ENCODE measurements at regions not wholly inside any gene's neighbourhood (a gene's known extent, or its start where the extent isn't known, plus 50 kb on each side); places are given as distances from the start of the nearest gene placed in this dataset.

DNA sequence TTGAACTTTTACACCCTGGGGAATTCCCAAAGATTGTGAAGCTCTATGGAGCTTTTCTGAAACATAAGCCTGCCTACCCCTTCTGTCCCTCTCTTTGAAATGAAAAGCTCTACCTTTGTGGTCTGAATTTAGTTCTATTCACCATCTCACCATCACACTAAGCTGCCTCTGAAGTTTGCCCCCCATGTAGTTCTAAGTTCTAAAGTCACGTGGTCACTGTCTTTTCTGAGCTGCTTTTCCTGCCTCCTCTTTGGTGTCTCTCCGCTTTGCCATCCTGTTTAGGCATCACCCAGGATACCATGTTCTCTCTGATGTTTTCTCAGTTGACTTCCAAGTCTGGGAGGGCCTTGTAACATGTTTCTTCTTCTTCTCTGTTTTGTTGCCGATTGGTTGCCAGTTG lies 2206.6 kb downstream of the MAT2B start:
- H3K36me3 ChIP-seq (ENCODE audit: control insufficient read depth in 2 of 2, insufficient read depth in 2 of 2, low read length in 2 of 2), result no peaks in the 10 kb centered on the region
- no peak overlapping the region for H3K27ac ChIP-seq (ENCODE audit: low read length)
- no peaks in the 10 kb centered on the region for H3K4me1 ChIP-seq (ENCODE audit: control insufficient read depth, insufficient read depth, low read length)
- no peak overlapping the region for H3K4me3 ChIP-seq (ENCODE audit: low read length in 2 of 2)
- no peaks in the 10 kb centered on the region for H3K27me3 ChIP-seq (ENCODE audit: control insufficient read depth in 1 of 2, insufficient read depth in 2 of 2, low read length in 2 of 2)
- no peaks in the 10 kb centered on the region for H3K9me3 ChIP-seq (ENCODE audit: control insufficient read depth in 2 of 2, low read length in 2 of 2)
- H3K9ac ChIP-seq (ENCODE audit: low read length in 2 of 2), result no peak overlapping the region

DNA sequence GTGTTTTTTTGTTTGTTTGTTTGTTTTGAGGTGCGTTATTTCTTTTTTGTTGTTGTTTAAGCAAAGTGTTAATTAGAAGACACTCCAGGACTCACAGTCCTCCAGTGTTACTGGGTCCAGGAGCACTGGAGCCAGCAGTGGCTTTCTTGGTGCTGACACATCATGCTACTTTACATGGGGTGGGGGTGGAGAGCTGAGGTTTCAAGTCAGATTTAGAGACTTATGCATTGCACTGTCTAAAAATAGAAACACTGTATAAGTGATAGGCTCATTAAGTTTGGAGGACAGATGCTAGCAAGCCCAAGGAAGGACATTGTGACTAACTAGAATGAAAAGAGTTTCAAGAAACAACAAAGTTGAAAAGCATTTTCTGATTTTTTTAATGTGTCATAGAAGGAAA lies 2209.2 kb downstream of the MAT2B start:
- no peak overlapping the region for H3K4me3 ChIP-seq (ENCODE audit: low read length in 2 of 2)
- H3K4me1 ChIP-seq (ENCODE audit: control insufficient read depth, insufficient read depth, low read length), result no peaks in the 10 kb centered on the region
- H3K9ac ChIP-seq (ENCODE audit: low read length in 2 of 2), result no peak overlapping the region
- H3K9me3 ChIP-seq (ENCODE audit: control insufficient read depth in 2 of 2, low read length in 2 of 2), result no peaks in the 10 kb centered on the region
- no peaks in the 10 kb centered on the region for H3K36me3 ChIP-seq (ENCODE audit: control insufficient read depth in 2 of 2, insufficient read depth in 2 of 2, low read length in 2 of 2)
- no peak overlapping the region for H3K27ac ChIP-seq (ENCODE audit: low read length)
- H3K27me3 ChIP-seq (ENCODE audit: control insufficient read depth in 1 of 2, insufficient read depth in 2 of 2, low read length in 2 of 2), result no peaks in the 10 kb centered on the region

DNA sequence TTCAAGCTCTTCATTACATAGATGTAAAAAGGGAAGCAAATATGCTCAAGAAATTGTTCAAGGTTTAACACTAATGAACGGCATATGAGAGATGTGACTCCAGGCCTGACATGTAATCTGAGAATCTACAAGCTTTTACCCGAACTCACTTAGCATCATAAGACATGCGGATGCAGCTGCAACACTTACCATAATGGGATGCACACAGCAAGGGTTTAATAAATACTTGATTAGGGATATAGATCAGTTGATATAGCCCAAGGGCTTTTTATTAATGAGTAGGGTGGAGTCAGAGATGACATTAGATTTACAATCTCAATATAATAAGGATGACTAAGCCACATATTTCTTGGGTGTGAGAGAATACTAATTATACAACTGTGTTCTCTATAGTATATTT lies 2215.5 kb downstream of the MAT2B start:
- H3K27ac ChIP-seq (ENCODE audit: low read length), result no peak overlapping the region
- no peaks in the 10 kb centered on the region for H3K4me1 ChIP-seq (ENCODE audit: control insufficient read depth, insufficient read depth, low read length)
- no peak overlapping the region for H3K9ac ChIP-seq (ENCODE audit: low read length in 2 of 2)
- H3K9me3 ChIP-seq (ENCODE audit: control insufficient read depth in 2 of 2, low read length in 2 of 2), result no peaks in the 10 kb centered on the region
- no peaks in the 10 kb centered on the region for H3K27me3 ChIP-seq (ENCODE audit: control insufficient read depth in 1 of 2, insufficient read depth in 2 of 2, low read length in 2 of 2)
- H3K4me3 ChIP-seq (ENCODE audit: low read length in 2 of 2), result no peak overlapping the region
- H3K36me3 ChIP-seq (ENCODE audit: control insufficient read depth in 2 of 2, insufficient read depth in 2 of 2, low read length in 2 of 2), result no peaks in the 10 kb centered on the region

DNA sequence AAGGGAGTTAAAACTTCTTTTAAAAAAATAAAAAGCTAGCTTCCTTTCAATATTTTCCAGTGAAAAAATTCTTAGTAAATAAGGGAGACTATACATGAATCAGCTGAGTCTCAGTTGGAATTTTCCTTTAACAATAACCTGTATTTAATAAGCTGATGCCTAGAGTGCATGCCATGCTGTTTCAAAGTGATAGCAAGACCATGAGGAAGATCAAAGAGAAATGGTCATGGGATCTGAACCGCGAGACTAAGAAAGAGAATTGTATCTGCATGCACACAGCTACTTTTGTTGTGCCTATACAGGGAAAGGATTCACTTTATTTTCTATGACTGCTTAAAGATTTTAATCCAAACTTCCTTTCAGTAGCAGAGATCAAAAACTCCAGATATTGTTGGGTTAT lies 2217.0 kb downstream of the MAT2B start:
- Histone ChIP-seq H3K4me3 (ENCODE audit: low read length in 2 of 2) (no peak overlapping the region), H3K27ac (ENCODE audit: low read length) (no peak overlapping the region), H3K36me3 (ENCODE audit: control insufficient read depth in 2 of 2, insufficient read depth in 2 of 2, low read length in 2 of 2) (no peaks in the 10 kb centered on the region), H3K9me3 (ENCODE audit: control insufficient read depth in 2 of 2, low read length in 2 of 2) (no peaks in the 10 kb centered on the region), H3K4me1 (ENCODE audit: control insufficient read depth, insufficient read depth, low read length) (no peaks in the 10 kb centered on the region), H3K27me3 (ENCODE audit: control insufficient read depth in 1 of 2, insufficient read depth in 2 of 2, low read length in 2 of 2) (no peaks in the 10 kb centered on the region), H3K9ac (ENCODE audit: low read length in 2 of 2) (no peak overlapping the region)

DNA sequence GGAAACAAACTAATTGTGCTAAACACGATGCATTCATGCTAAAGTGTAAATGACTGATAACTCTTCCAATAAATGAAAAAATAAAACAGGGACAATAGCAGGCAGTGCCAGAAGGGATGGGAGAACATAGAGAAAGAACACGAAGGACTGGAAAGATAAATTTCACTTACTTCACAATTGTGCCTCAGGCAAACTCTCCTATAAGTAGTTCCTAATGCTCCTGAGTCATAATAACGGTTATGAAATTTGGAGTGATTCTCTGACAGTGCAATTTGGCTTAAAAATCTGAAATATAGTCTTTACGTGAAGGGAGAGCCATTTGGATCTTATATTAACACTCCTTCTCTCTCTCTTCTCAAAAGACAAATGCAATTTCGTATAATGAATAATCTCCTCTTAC lies 2218.5 kb downstream of the MAT2B start:
- H3K4me1 ChIP-seq (ENCODE audit: control insufficient read depth, insufficient read depth, low read length), result no peaks in the 10 kb centered on the region
- no peaks in the 10 kb centered on the region for H3K27me3 ChIP-seq (ENCODE audit: control insufficient read depth in 1 of 2, insufficient read depth in 2 of 2, low read length in 2 of 2)
- H3K4me3 ChIP-seq (ENCODE audit: low read length in 2 of 2), result no peak overlapping the region
- no peak overlapping the region for H3K27ac ChIP-seq (ENCODE audit: low read length)
- no peak overlapping the region for H3K9ac ChIP-seq (ENCODE audit: low read length in 2 of 2)
- no peaks in the 10 kb centered on the region for H3K36me3 ChIP-seq (ENCODE audit: control insufficient read depth in 2 of 2, insufficient read depth in 2 of 2, low read length in 2 of 2)
- H3K9me3 ChIP-seq (ENCODE audit: control insufficient read depth in 2 of 2, low read length in 2 of 2), result no peaks in the 10 kb centered on the region

DNA sequence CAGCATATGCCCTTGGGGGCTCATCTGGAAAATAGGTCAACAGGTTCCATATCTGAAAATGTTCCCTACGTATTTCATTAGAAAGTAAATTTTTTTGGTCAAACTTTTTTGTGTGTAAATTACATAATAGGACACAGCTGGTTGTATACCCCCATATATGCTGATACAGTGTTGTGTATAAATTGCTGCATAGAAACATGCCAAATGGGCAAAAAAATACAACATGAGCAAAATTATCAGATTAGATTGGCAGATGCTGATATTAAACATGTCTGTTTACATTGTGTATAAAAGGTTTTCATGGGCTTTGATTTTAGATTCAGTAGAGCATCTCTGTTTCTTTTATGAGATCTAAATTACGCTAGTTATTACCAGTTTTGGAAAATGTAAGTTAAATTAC lies 2223.0 kb downstream of the MAT2B start:
- Histone ChIP-seq H3K4me1 (ENCODE audit: control insufficient read depth, insufficient read depth, low read length) (no peaks in the 10 kb centered on the region), H3K36me3 (ENCODE audit: control insufficient read depth in 2 of 2, insufficient read depth in 2 of 2, low read length in 2 of 2) (no peaks in the 10 kb centered on the region), H3K27me3 (ENCODE audit: control insufficient read depth in 1 of 2, insufficient read depth in 2 of 2, low read length in 2 of 2) (no peaks in the 10 kb centered on the region), H3K9ac (ENCODE audit: low read length in 2 of 2) (no peak overlapping the region), H3K27ac (ENCODE audit: low read length) (no peak overlapping the region), H3K4me3 (ENCODE audit: low read length in 2 of 2) (no peak overlapping the region), H3K9me3 (ENCODE audit: control insufficient read depth in 2 of 2, low read length in 2 of 2) (no peaks in the 10 kb centered on the region)

DNA sequence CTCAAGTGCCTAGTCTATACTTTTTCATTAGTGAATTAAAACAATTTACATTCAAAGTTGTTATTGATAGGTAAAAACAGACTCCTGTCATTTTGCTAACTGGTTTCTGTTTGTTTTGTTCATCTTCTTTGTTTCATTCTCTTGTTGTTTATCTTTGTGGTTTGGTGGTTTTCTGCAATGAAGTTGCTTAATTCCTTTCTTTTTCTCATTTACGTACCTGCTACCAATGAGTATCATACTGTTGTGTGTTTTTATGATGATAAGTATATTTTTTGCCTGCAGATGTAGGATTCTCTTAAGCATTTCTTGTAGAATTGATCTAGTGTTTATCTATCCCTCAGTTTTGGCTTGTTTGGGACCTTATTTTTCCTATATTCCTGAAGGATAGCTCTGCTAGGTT lies 2230.0 kb downstream of the MAT2B start:
- Histone ChIP-seq H3K9me3 (ENCODE audit: control insufficient read depth in 2 of 2, low read length in 2 of 2) (peaks cover 0 to 5% of the 10 kb centered on the region in 2 donors), H3K27me3 (ENCODE audit: control insufficient read depth in 1 of 2, insufficient read depth in 2 of 2, low read length in 2 of 2) (no peaks in the 10 kb centered on the region), H3K36me3 (ENCODE audit: control insufficient read depth in 2 of 2, insufficient read depth in 2 of 2, low read length in 2 of 2) (no peaks in the 10 kb centered on the region), H3K27ac (ENCODE audit: low read length) (no peak overlapping the region), H3K4me3 (ENCODE audit: low read length in 2 of 2) (no peak overlapping the region), H3K9ac (ENCODE audit: low read length in 2 of 2) (no peak overlapping the region), H3K4me1 (ENCODE audit: control insufficient read depth, insufficient read depth, low read length) (no peaks in the 10 kb centered on the region)

DNA sequence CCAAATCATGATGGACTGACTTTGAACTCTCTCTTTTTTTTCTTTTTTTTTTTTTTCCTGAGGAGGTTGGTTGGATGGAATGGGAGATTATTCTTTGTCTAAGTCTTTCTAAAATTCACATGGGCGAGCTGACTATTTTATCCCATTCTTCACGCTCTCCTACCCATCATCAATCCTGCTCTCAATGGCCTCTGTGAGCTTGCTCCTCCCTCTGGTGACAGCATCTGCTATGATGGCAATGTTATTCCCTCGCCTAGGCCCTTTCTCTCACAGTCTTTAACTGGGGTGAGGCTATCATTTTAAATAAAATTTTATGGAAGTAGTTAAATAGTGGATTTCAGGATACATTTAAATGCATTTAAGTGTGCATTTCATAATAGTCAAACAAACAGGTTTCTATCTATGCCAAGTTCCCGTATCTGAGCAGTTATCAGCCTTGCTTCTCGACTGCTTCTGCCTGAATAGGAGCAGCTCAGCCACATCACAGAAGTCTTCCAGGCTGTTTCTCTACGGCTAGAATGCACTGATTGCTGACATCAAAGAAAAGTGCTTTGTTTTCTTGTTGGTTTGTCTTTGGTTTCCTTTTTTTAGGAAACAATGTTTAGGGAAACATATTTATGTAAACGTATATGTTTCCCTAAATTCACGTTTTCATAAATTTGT lies 2233.8 kb downstream of the MAT2B start:
- H3K4me1 ChIP-seq (ENCODE audit: control insufficient read depth, insufficient read depth, low read length), result no peaks in the 10 kb centered on the region
- no peak overlapping the region for H3K27ac ChIP-seq (ENCODE audit: low read length)
- H3K27me3 ChIP-seq (ENCODE audit: control insufficient read depth in 1 of 2, insufficient read depth in 2 of 2, low read length in 2 of 2), result no peaks in the 10 kb centered on the region
- H3K9me3 ChIP-seq (ENCODE audit: control insufficient read depth in 2 of 2, low read length in 2 of 2), result peaks cover 0 to 5% of the 10 kb centered on the region in 2 donors
- H3K4me3 ChIP-seq (ENCODE audit: low read length in 2 of 2), result no peak overlapping the region
- no peak overlapping the region for H3K9ac ChIP-seq (ENCODE audit: low read length in 2 of 2)
- no peaks in the 10 kb centered on the region for H3K36me3 ChIP-seq (ENCODE audit: control insufficient read depth in 2 of 2, insufficient read depth in 2 of 2, low read length in 2 of 2)

DNA sequence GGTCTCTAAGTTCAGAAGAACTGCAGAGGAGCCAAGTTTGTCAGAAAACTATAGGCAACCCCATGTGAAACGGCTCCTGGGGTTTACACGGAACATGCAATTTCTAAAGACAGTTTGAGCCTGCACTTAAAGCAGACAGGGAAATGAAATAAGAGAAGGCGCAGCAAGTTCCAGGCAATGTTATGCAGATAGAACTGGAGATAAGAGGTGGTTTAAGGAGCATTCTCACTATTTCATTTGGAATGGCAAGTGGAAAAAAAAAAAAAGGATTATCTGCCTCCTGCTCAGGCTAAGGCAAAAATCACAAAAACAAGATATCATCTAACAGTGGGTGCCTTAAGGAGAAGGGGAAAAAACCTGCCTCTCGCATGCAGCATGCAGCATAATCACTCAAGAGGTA lies 2252.4 kb downstream of the MAT2B start:
- H3K27me3 ChIP-seq (ENCODE audit: control insufficient read depth in 1 of 2, insufficient read depth in 2 of 2, low read length in 2 of 2), result no peaks in the 10 kb centered on the region
- no peaks in the 10 kb centered on the region for H3K36me3 ChIP-seq (ENCODE audit: control insufficient read depth in 2 of 2, insufficient read depth in 2 of 2, low read length in 2 of 2)
- no peak overlapping the region for H3K9ac ChIP-seq (ENCODE audit: low read length in 2 of 2)
- no peak overlapping the region for H3K27ac ChIP-seq (ENCODE audit: low read length)
- H3K4me1 ChIP-seq (ENCODE audit: control insufficient read depth, insufficient read depth, low read length), result no peaks in the 10 kb centered on the region
- H3K9me3 ChIP-seq (ENCODE audit: control insufficient read depth in 2 of 2, low read length in 2 of 2), result no peaks in the 10 kb centered on the region
- H3K4me3 ChIP-seq (ENCODE audit: low read length in 2 of 2), result no peak overlapping the region

DNA sequence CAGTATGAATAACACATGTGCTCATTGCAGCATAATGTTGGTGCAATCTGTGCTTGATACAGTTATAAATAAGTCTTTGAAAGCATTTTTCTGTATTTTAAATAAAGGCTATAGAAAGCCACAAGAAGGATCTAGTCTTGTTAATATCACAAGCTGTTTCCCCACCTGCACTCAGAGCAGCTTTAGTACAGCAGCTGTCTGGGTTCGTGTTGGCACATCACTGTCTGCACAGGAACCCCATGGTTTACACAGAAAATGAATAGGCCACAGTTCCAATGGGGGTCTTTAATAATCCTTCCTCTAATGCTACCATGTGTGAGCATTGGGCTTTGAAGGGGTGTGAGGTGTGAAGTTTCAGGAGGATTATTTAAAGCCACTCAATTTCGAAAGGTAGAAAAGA lies 2269.7 kb downstream of the MAT2B start:
- Histone ChIP-seq H3K9me3 (ENCODE audit: control insufficient read depth in 2 of 2, low read length in 2 of 2) (no peaks in the 10 kb centered on the region), H3K27me3 (ENCODE audit: control insufficient read depth in 1 of 2, insufficient read depth in 2 of 2, low read length in 2 of 2) (no peaks in the 10 kb centered on the region), H3K9ac (ENCODE audit: low read length in 2 of 2) (no peak overlapping the region), H3K36me3 (ENCODE audit: control insufficient read depth in 2 of 2, insufficient read depth in 2 of 2, low read length in 2 of 2) (no peaks in the 10 kb centered on the region), H3K4me3 (ENCODE audit: low read length in 2 of 2) (no peak overlapping the region), H3K27ac (ENCODE audit: low read length) (no peak overlapping the region), H3K4me1 (ENCODE audit: control insufficient read depth, insufficient read depth, low read length) (no peaks in the 10 kb centered on the region)

DNA sequence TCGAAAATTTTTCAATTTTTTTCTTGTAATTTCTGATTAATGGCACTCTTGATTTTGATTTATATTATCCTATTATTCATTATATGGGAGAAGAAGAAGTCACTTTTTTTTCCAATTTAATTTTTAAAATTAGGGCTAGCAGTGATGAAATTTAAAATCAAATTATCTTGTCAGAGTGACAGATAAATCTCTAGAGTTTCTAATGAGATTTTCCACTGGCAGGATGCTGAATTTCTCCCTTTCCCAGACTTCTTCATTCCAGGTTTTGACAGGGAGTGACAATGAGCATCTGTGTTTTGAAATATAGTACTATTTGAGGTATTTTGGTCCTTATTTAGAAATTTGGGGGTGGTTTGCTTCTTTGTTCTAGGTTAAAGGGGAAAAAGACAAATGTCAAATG lies 2274.1 kb downstream of the MAT2B start:
- Histone ChIP-seq H3K27me3 (ENCODE audit: control insufficient read depth in 1 of 2, insufficient read depth in 2 of 2, low read length in 2 of 2) (no peaks in the 10 kb centered on the region), H3K4me3 (ENCODE audit: low read length in 2 of 2) (no peak overlapping the region), H3K4me1 (ENCODE audit: control insufficient read depth, insufficient read depth, low read length) (no peaks in the 10 kb centered on the region), H3K36me3 (ENCODE audit: control insufficient read depth in 2 of 2, insufficient read depth in 2 of 2, low read length in 2 of 2) (no peaks in the 10 kb centered on the region), H3K27ac (ENCODE audit: low read length) (no peak overlapping the region), H3K9me3 (ENCODE audit: control insufficient read depth in 2 of 2, low read length in 2 of 2) (no peaks in the 10 kb centered on the region), H3K9ac (ENCODE audit: low read length in 2 of 2) (no peak overlapping the region)

All from stomach smooth muscle (tissue), 2 donors.